ENCODE measurements at regions not wholly inside any gene's neighbourhood (a gene's known extent, or its start where the extent isn't known, plus 50 kb on each side); places are given as distances from the start of the nearest gene placed in this dataset.

DNA sequence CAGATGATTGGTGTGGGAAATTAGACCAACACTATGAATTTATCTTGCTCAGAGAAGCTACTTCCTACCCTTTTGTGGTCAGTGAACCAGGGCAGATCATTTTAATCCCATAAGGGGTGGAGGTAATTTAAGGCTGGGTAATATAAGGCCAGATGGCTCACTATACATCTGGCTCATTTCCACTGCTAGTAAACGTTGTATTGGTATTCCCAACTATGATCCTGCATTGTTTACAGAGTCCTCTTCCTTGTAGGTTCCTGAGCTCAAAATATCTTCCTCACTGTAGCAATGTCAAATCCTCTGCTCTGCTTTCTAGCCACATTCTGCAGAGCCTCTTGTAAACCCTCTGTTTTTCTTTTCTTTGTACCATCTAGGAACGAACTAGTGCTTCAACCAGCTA is 93.0 kb upstream of the MGAT4C start:
- ATAC-seq (ENCODE audit: low read depth) = no peak
- H4K20me1 ChIP-seq (ENCODE audit: control insufficient read depth, insufficient read depth, low read length, poor library complexity, severe bottlenecking) = no peaks in the 10 kb centered on the region
- Mint-ChIP-seq H3K4me1 (no peaks in the 10 kb centered on the region), H3K27ac (no peak overlapping the region), H3K4me3 (no peak overlapping the region), H3K9me3 (ENCODE audit: insufficient read depth) (no peaks in the 10 kb centered on the region), H3K27me3 (no peaks in the 10 kb centered on the region)
- no peak overlapping the region for H2AFZ ChIP-seq (ENCODE audit: insufficient read depth, low read depth, low read length, poor library complexity, severe bottlenecking)
- TF ChIP-seq EZH2 (IDR thresholded peaks at IDR 0.05; ENCODE audit: borderline replicate concordance, insufficient read depth, low read depth, low read length, poor library complexity, severe bottlenecking) = no peak
- TF ChIP-seq, protein P1, sequence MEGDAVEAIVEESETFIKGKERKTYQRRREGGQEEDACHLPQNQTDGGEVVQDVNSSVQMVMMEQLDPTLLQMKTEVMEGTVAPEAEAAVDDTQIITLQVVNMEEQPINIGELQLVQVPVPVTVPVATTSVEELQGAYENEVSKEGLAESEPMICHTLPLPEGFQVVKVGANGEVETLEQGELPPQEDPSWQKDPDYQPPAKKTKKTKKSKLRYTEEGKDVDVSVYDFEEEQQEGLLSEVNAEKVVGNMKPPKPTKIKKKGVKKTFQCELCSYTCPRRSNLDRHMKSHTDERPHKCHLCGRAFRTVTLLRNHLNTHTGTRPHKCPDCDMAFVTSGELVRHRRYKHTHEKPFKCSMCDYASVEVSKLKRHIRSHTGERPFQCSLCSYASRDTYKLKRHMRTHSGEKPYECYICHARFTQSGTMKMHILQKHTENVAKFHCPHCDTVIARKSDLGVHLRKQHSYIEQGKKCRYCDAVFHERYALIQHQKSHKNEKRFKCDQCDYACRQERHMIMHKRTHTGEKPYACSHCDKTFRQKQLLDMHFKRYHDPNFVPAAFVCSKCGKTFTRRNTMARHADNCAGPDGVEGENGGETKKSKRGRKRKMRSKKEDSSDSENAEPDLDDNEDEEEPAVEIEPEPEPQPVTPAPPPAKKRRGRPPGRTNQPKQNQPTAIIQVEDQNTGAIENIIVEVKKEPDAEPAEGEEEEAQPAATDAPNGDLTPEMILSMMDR (IDR thresholded peaks at IDR 0.05) = no peak
- no peak overlapping the region for H3K4me3 ChIP-seq (ENCODE audit: control extremely low read depth in 1 of 5, extremely low read depth in 1 of 5, insufficient read depth in 1 of 5, low read depth in 2 of 5, low read length in 4 of 5)
- 56% methylated on average over 2 of the region's 2 CpGs for whole genome bisulfite sequencing (ENCODE audit: insufficient coverage)
- no peak for DNase-seq
- POLR2A ChIA-PET = no interaction called here
- CTCF ChIA-PET = no interaction called here
- no peaks in the 10 kb centered on the region for H3K9me3 ChIP-seq (ENCODE audit: control extremely low read depth in 1 of 3, control insufficient read depth in 2 of 3, insufficient read depth in 1 of 3, low read length in 2 of 3)
- H3K27ac ChIP-seq (ENCODE audit: low read length in 2 of 2) = no peak overlapping the region
- no peak overlapping the region for H3K9ac ChIP-seq (ENCODE audit: low read length)
- H3K27me3 ChIP-seq (replicated peaks in 1 of 4; ENCODE audit: control extremely low read depth in 1 of 4, control insufficient read depth in 3 of 4, insufficient read depth in 4 of 4, low read length in 3 of 4) = no peaks in the 10 kb centered on the region
- intact Hi-C loops (cut with micrococcal nuclease) = no loop called here
- H3K4me1 ChIP-seq (ENCODE audit: control insufficient read depth in 2 of 2, insufficient read depth in 2 of 2, low read length in 2 of 2) = no peaks in the 10 kb centered on the region
- H3K79me2 ChIP-seq (ENCODE audit: control insufficient read depth, insufficient read depth, low read length) = no peaks in the 10 kb centered on the region
- H3K36me3 ChIP-seq (replicated peaks in 1 of 2; ENCODE audit: control extremely low read depth in 1 of 2, control insufficient read depth in 1 of 2, extremely low read depth in 1 of 2, insufficient read depth in 2 of 2, low read length in 1 of 2) = no peaks in the 10 kb centered on the region
- H3K4me2 ChIP-seq (replicated peaks; ENCODE audit: low read depth, low read length, poor library complexity, severe bottlenecking) = no peak overlapping the region

DNA sequence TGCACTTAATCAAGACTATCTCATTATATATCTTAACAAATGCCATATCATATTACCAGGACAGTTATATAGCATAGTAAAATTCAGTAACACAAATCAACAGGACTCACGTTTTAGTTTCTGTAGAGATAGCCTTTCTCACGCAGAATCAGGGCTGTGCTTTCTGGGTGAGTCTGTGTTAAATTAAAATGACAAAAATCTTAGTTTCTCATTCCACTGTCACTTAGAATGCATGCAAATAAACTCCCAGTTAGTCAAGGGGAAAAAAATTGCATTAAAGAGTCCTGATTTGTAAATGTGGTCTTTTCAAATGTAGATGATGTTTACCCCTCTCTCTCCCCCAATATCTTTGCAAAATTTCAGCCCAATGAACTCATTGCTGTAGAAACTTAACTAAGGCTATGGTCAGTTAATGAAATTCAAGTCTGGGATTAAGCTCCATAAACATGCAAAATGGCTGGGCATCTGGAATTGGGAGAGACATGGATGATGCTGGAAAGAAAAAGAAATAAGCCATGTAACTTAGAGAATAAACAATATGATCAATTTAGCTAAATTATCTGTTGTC is 77.8 kb upstream of the MGAT4C start:
- H3K36me3 ChIP-seq (replicated peaks in 1 of 2; ENCODE audit: control extremely low read depth in 1 of 2, control insufficient read depth in 1 of 2, extremely low read depth in 1 of 2, insufficient read depth in 2 of 2, low read length in 1 of 2) = no peaks in the 10 kb centered on the region
- no peak overlapping the region for H2AFZ ChIP-seq (ENCODE audit: insufficient read depth, low read depth, low read length, poor library complexity, severe bottlenecking)
- DNase-seq (no peak), ATAC-seq (ENCODE audit: low read depth) (no peak)
- H3K27ac Mint-ChIP-seq = no peak overlapping the region
- peaks cover 2% of the 10 kb centered on the region for H3K9me3 Mint-ChIP-seq (ENCODE audit: insufficient read depth)
- TF ChIP-seq, protein P1 (IDR thresholded peaks at IDR 0.05) = no peak
- no peak for TF ChIP-seq EZH2 (IDR thresholded peaks at IDR 0.05; ENCODE audit: borderline replicate concordance, insufficient read depth, low read depth, low read length, poor library complexity, severe bottlenecking)
- WGBS (ENCODE audit: insufficient coverage) = no CpG with 5 or more reads among the region's 2 CpGs
- intact Hi-C loops (cut with micrococcal nuclease) = no loop called here
- H3K4me3 ChIP-seq (ENCODE audit: control extremely low read depth in 1 of 5, extremely low read depth in 1 of 5, insufficient read depth in 1 of 5, low read depth in 2 of 5, low read length in 4 of 5) = no peak overlapping the region
- H3K4me2 ChIP-seq (replicated peaks; ENCODE audit: low read depth, low read length, poor library complexity, severe bottlenecking) = no peak overlapping the region
- no peak overlapping the region for H3K4me3 Mint-ChIP-seq
- no peaks in the 10 kb centered on the region for H3K27me3 Mint-ChIP-seq
- no peaks in the 10 kb centered on the region for H3K79me2 ChIP-seq (ENCODE audit: control insufficient read depth, insufficient read depth, low read length)
- POLR2A ChIA-PET = no interaction called here
- H3K9me3 ChIP-seq (ENCODE audit: control extremely low read depth in 1 of 3, control insufficient read depth in 2 of 3, insufficient read depth in 1 of 3, low read length in 2 of 3) = no peaks in the 10 kb centered on the region
- H4K20me1 ChIP-seq (ENCODE audit: control insufficient read depth, insufficient read depth, low read length, poor library complexity, severe bottlenecking) = no peaks in the 10 kb centered on the region
- H3K9ac ChIP-seq (ENCODE audit: low read length) = no peak overlapping the region
- H3K27me3 ChIP-seq (replicated peaks in 1 of 4; ENCODE audit: control extremely low read depth in 1 of 4, control insufficient read depth in 3 of 4, insufficient read depth in 4 of 4, low read length in 3 of 4) = no peaks in the 10 kb centered on the region
- no peaks in the 10 kb centered on the region for H3K4me1 ChIP-seq (ENCODE audit: control insufficient read depth in 2 of 2, insufficient read depth in 2 of 2, low read length in 2 of 2)
- no peaks in the 10 kb centered on the region for H3K4me1 Mint-ChIP-seq
- H3K27ac ChIP-seq (ENCODE audit: low read length in 2 of 2) = no peak overlapping the region
- CTCF ChIA-PET = no interaction called here

All from B cell (primary cell).